Body of pancreas (tissue), 4 donors: ENCODE measurements at regions not wholly inside any gene's neighbourhood (a gene's known extent, or its start where the extent isn't known, plus 50 kb on each side); places are given as distances from the start of the nearest gene placed in this dataset.

ENCODE experiments used
- POLR2A ChIP-seq, 3 donors: fragments of 450-650 bp; IDR thresholded peaks; one replicate each; pipeline ENCODE4 v1.6.1; 2016; ENCODE audit warnings: antibody characterized with exemption in 3 of 3, mild to moderate bottlenecking in 2 of 3
- TF ChIP-seq, protein P1 (sequence below), 7 experiments: fragments of 450-650 bp in 4 of 7; fragments of 200-600 bp in 3 of 7; sonication (generic) in 3 of 7; IDR thresholded peaks; one replicate each; pipeline ENCODE4 v1.5.1; 2016 to 2019; ENCODE audit warnings: antibody characterized with exemption in 7 of 7

DNA sequence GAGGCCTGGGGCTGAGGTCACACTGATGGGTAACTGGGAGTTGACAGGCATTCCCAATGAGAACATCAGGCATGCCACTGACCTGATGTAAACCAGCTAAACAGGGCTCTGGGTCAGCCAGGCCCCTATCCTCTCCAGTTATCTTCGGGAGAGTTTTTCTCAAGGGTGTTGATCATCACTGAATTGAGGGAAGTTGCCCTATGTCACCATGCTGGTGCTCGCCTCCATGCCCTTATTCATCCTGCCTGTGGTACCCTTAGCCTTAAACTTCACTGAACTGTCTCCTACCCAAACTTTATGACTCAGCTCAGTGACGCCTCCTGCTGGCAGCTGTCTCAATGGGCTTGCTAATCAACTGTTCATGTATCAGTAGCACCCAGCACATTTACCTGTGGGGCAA is 80.7 kb upstream of the TNR start:
- TF ChIP-seq POLR2A (IDR thresholded peaks at IDR 0.05), result no peak
- TF ChIP-seq, protein P1, sequence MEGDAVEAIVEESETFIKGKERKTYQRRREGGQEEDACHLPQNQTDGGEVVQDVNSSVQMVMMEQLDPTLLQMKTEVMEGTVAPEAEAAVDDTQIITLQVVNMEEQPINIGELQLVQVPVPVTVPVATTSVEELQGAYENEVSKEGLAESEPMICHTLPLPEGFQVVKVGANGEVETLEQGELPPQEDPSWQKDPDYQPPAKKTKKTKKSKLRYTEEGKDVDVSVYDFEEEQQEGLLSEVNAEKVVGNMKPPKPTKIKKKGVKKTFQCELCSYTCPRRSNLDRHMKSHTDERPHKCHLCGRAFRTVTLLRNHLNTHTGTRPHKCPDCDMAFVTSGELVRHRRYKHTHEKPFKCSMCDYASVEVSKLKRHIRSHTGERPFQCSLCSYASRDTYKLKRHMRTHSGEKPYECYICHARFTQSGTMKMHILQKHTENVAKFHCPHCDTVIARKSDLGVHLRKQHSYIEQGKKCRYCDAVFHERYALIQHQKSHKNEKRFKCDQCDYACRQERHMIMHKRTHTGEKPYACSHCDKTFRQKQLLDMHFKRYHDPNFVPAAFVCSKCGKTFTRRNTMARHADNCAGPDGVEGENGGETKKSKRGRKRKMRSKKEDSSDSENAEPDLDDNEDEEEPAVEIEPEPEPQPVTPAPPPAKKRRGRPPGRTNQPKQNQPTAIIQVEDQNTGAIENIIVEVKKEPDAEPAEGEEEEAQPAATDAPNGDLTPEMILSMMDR (IDR thresholded peaks at IDR 0.05), result peak in 6 of 7 experiments; percentile 17 to 54 (median 34)
